Activated T-cell treated with anti-CD3 and anti-CD28 coated beads for 24 hours (primary cell): ENCODE measurements at regions not wholly inside any gene's neighbourhood (a gene's known extent, or its start where the extent isn't known, plus 50 kb on each side); places are given as distances from the start of the nearest gene placed in this dataset.

Experiments
- DNase-seq: peaks from one replicate; pipeline ENCODE4 v3.0.0-alpha.2; 2020; ENCODE audit warnings: low read depth

GRCh38 chr18:4854671-4855070 is 342.4 kb downstream of the AKAIN1 start:
- DNase-seq: no peak

- DNase-seq: no peak
These were observed 345.6 kb downstream of the AKAIN1 start for GRCh38 chr18:4851301-4851976.

GRCh38 chr18:4847056-4847455 is 350.0 kb downstream of the AKAIN1 start:
- DNase-seq: no peak

GRCh38 chr18:4844320-4844719 is 352.7 kb downstream of the AKAIN1 start:
- no peak for DNase-seq

- no peak for DNase-seq
These were observed 353.3 kb downstream of the AKAIN1 start for GRCh38 chr18:4843771-4844170.

- DNase-seq: no peak
These were observed 354.3 kb downstream of the AKAIN1 start for GRCh38 chr18:4842751-4843150.

- DNase-seq: no peak
These were observed 354.8 kb downstream of the AKAIN1 start for GRCh38 chr18:4842287-4842686.

- DNase-seq: no peak
These were observed 357.4 kb downstream of the AKAIN1 start for GRCh38 chr18:4839639-4840038.

- no peak for DNase-seq
These were observed 360.9 kb downstream of the AKAIN1 start for GRCh38 chr18:4836141-4836540.

GRCh38 chr18:4831791-4832375 is 365.2 kb downstream of the AKAIN1 start:
- no peak for DNase-seq

GRCh38 chr18:4831127-4831526 is 365.9 kb downstream of the AKAIN1 start:
- DNase-seq: no peak

- DNase-seq: no peak
These were observed 368.0 kb upstream of the DLGAP1 start for GRCh38 chr18:4823091-4823490.

GRCh38 chr18:4821801-4822200 is 366.7 kb upstream of the DLGAP1 start:
- DNase-seq: no peak

GRCh38 chr18:4817665-4818064 is 362.6 kb upstream of the DLGAP1 start:
- no peak for DNase-seq

GRCh38 chr18:4813708-4814107 is 358.6 kb upstream of the DLGAP1 start:
- DNase-seq: no peak

GRCh38 chr18:4808891-4809290 is 353.8 kb upstream of the DLGAP1 start:
- DNase-seq: no peak

- DNase-seq: no peak
These were observed 352.6 kb upstream of the DLGAP1 start for GRCh38 chr18:4807604-4808293.

- no peak for DNase-seq
These were observed 351.2 kb upstream of the DLGAP1 start for GRCh38 chr18:4806331-4806730.

GRCh38 chr18:4802296-4802695 is 347.2 kb upstream of the DLGAP1 start:
- DNase-seq: no peak

GRCh38 chr18:4801151-4801550 is 346.0 kb upstream of the DLGAP1 start:
- no peak for DNase-seq

GRCh38 chr18:4797002-4797685 is 342.0 kb upstream of the DLGAP1 start:
- no peak for DNase-seq

GRCh38 chr18:4789506-4789905 is 334.4 kb upstream of the DLGAP1 start:
- DNase-seq: no peak

GRCh38 chr18:4781873-4782272 is 326.8 kb upstream of the DLGAP1 start:
- DNase-seq: no peak
